Esophagus squamous epithelium (tissue), 5 donors: ENCODE measurements at regions not wholly inside any gene's neighbourhood (a gene's known extent, or its start where the extent isn't known, plus 50 kb on each side); places are given as distances from the start of the nearest gene placed in this dataset.

Experiments used
- DNase-seq: peaks from one replicate; lab custom pipeline; 2025; lab: John Stamatoyannopoulos, UW
- H3K27ac ChIP-seq, 4 donors: fragments of 200-600 bp; sonication (generic); one replicate each; pipeline ENCODE4 v1.5.1; 2016 to 2019; ENCODE audit warnings: mild to moderate bottlenecking in 1 of 4
- H3K27me3 ChIP-seq, 4 donors: fragments of 200-600 bp; sonication (generic); 1 replicate in 3 of 4; 2 replicates in 1 of 4; pipeline versions ENCODE4 v1.5.1 to v1.6.0; 2017 to 2021; ENCODE audit warnings: antibody characterized with exemption in 1 of 4
- H3K36me3 ChIP-seq, 3 donors: fragments of 200-600 bp; sonication (generic); one replicate each; pipeline ENCODE4 v1.5.1; 2016 to 2019
- H3K4me1 ChIP-seq, 3 donors: fragments of 200-600 bp; sonication (generic); one replicate each; pipeline ENCODE4 v1.5.1; 2017 to 2019
- H3K4me3 ChIP-seq, 4 donors: fragments of 200-600 bp; sonication (generic); 1 replicate in 3 of 4; 2 replicates in 1 of 4; pipeline ENCODE4 v1.5.1; 2016 to 2019; ENCODE audit warnings: mild to moderate bottlenecking in 2 of 4, moderate library complexity in 1 of 4
- H3K9me3 ChIP-seq, 3 donors: fragments of 200-600 bp; sonication (generic); one replicate each; pipeline ENCODE4 v1.5.1; 2016 to 2019
- POLR2A ChIP-seq, 4 donors: fragments of 450-650 bp; IDR thresholded peaks; one replicate each; pipeline ENCODE4 v1.6.1; 2017; ENCODE audit warnings: antibody characterized with exemption in 4 of 4, mild to moderate bottlenecking in 4 of 4, moderate library complexity in 3 of 4
- WGBS, 2 donors: methylation state at CpG; one replicate each; pipeline ENCODE4 v1.1.5; 2018; 5-methylcytosine and 5-hydroxymethylcytosine counted together
- intact Hi-C: fragments of 100-400 bp; cut with DNase I; formaldehyde crosslinking; loops from one replicate; pipeline ENCODE4 v1.15.0; 2022
- TF ChIP-seq, protein P1 (sequence below), 6 experiments: fragments of 450-650 bp in 4 of 6; fragments of 200-600 bp in 2 of 6; sonication (generic) in 2 of 6; IDR thresholded peaks; one replicate each; pipeline ENCODE4 v1.5.1; 2016 to 2019; ENCODE audit warnings: antibody characterized with exemption in 6 of 6, mild to moderate bottlenecking in 4 of 6, moderate library complexity in 4 of 6
- donor health status: DM: yes; HTN: yes; CAD: no.

DNA sequence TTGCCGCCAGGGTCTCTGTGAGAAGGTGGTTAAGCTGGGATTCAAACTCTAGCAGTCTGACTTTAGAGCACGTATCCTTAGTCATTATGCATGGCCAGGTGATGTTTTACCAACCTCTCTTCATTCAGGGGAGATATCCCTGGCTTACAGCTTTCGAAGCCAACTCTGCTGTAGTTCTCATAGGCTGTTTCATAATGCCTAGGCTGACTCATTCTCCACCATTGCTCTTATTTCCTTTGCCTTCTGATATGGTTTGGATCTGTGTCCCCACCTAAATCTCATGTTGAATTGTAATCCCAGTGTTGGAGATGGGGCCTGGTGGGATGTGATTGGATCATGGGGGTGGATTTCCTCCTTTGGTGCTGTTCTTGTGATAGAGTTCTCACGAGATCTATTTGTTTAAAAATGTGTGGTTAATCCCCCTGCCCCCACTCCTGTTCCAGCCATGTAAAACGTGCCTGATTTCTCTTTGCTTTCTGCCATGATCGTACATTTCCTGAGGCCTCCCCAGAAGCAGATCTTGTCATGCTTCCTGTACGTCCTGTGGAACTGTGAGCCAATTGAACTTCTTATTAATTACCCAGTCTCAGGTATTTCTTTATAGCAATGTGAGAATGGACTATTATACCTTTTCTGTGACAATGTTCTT, 94.6 kb upstream of the MAN1A1 start:
- Histone ChIP-seq H3K27ac (no peak overlapping the region), H3K9me3 (no peaks in the 10 kb centered on the region), H3K4me1 (peaks cover 0 to 16% (median 11%) of the 10 kb centered on the region in 3 donors), H3K4me3 (no peak overlapping the region), H3K36me3 (no peaks in the 10 kb centered on the region), H3K27me3 (no peaks in the 10 kb centered on the region)
- WGBS, 2 donors, result 69 to 79% methylated on average over 7 of the region's 7 CpGs
- no peak for TF ChIP-seq POLR2A (IDR thresholded peaks at IDR 0.05)
- TF ChIP-seq, protein P1, sequence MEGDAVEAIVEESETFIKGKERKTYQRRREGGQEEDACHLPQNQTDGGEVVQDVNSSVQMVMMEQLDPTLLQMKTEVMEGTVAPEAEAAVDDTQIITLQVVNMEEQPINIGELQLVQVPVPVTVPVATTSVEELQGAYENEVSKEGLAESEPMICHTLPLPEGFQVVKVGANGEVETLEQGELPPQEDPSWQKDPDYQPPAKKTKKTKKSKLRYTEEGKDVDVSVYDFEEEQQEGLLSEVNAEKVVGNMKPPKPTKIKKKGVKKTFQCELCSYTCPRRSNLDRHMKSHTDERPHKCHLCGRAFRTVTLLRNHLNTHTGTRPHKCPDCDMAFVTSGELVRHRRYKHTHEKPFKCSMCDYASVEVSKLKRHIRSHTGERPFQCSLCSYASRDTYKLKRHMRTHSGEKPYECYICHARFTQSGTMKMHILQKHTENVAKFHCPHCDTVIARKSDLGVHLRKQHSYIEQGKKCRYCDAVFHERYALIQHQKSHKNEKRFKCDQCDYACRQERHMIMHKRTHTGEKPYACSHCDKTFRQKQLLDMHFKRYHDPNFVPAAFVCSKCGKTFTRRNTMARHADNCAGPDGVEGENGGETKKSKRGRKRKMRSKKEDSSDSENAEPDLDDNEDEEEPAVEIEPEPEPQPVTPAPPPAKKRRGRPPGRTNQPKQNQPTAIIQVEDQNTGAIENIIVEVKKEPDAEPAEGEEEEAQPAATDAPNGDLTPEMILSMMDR (IDR thresholded peaks at IDR 0.05), result no peak
- intact Hi-C loops, result no loop called here
- DNase-seq, result no peak

GRCh38 chr6:119442776-119443184, 93.2 kb upstream of the MAN1A1 start:
- H3K4me3 ChIP-seq, result no peak overlapping the region
- no peak for TF ChIP-seq POLR2A (IDR thresholded peaks at IDR 0.05)
- TF ChIP-seq, protein P1 (IDR thresholded peaks at IDR 0.05), result no peak
- 60 to 69% methylated on average over 9 of the region's 9 CpGs for WGBS, 2 donors
- H3K27ac ChIP-seq, result peak overlapping the region in 1 of 4 donors; percentile 42
- H3K9me3 ChIP-seq, result no peaks in the 10 kb centered on the region
- intact Hi-C loops, result no loop called here
- no peak for DNase-seq
- no peaks in the 10 kb centered on the region for H3K27me3 ChIP-seq
- H3K4me1 ChIP-seq, result peaks cover 0 to 16% (median 11%) of the 10 kb centered on the region in 3 donors
- H3K36me3 ChIP-seq, result no peaks in the 10 kb centered on the region

- Histone ChIP-seq H3K27ac (no peak overlapping the region), H3K4me1 (peaks cover 0 to 3% (median under 1%) of the 10 kb centered on the region in 3 donors), H3K4me3 (no peak overlapping the region), H3K36me3 (no peaks in the 10 kb centered on the region), H3K9me3 (no peaks in the 10 kb centered on the region), H3K27me3 (no peaks in the 10 kb centered on the region)
- no peak for TF ChIP-seq POLR2A (IDR thresholded peaks at IDR 0.05)
- TF ChIP-seq, protein P1 (IDR thresholded peaks at IDR 0.05), result no peak
- intact Hi-C loops, result no loop called here
- DNase-seq, result no peak
- WGBS, 2 donors, result 100% methylated on average over 2 of the region's 37 CpGs; no CpG with 5 or more reads in 1 of the 2 donors
Measured at GRCh38 chr6:119440953-119441352, 91.4 kb upstream of the MAN1A1 start.

DNA sequence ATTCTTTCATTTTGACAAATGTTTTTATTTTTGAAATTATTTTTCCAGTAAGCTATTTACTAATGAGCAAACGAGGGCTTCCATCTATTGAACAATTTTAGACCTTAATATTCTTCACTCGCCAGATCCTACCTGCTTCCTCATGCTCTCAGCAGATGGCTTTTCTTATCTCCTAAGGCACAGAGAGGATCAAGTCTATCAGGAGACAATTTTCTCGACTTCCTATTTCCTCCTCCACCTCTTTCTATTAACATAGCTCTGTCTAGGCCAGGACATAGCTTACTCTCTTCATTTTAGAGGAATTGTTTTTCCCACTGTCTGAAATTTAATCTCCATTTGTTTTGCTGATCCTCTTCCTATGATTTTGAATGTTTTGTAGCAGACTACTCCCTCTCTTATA, 87.0 kb upstream of the MAN1A1 start:
- DNase-seq, result no peak
- no peaks in the 10 kb centered on the region for H3K9me3 ChIP-seq
- no peaks in the 10 kb centered on the region for H3K27me3 ChIP-seq
- no peak overlapping the region for H3K27ac ChIP-seq
- no peaks in the 10 kb centered on the region for H3K36me3 ChIP-seq
- WGBS, 2 donors, result 66 to 74% methylated on average over 3 of the region's 3 CpGs
- TF ChIP-seq POLR2A (IDR thresholded peaks at IDR 0.05), result no peak
- TF ChIP-seq, protein P1 (IDR thresholded peaks at IDR 0.05), result no peak
- intact Hi-C loops, result no loop called here
- H3K4me3 ChIP-seq, result no peak overlapping the region
- H3K4me1 ChIP-seq, result no peaks in the 10 kb centered on the region

DNA sequence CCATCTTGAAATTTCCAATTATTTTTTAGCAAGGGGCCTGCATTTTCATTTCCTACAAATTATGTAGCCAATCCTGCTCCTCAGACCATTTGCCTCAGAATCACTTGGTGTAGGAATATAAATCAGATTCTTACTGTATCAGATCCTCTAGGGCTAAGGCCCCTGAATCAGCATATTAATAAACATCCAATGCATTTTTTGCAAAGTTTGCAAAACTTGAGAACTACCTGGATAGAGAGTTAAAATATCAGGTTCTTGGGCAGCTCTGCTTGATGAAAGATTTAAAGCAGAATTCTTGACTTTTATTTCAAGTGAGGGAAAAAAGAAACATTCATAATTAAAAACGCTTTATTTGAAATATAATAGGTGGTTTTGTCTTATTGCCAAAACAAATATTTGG, 82.2 kb upstream of the MAN1A1 start:
- Histone ChIP-seq H3K36me3 (no peaks in the 10 kb centered on the region), H3K27ac (no peak overlapping the region), H3K27me3 (no peaks in the 10 kb centered on the region), H3K9me3 (no peaks in the 10 kb centered on the region), H3K4me1 (no peaks in the 10 kb centered on the region), H3K4me3 (no peak overlapping the region)
- TF ChIP-seq POLR2A (IDR thresholded peaks at IDR 0.05), result no peak
- TF ChIP-seq, protein P1 (IDR thresholded peaks at IDR 0.05), result no peak
- no peak for DNase-seq
- 70 to 89% methylated on average over 1 of the region's 1 CpG for WGBS, 2 donors
- intact Hi-C loops, result no loop called here
